GM19043 (cell line): ENCODE measurements at regions not wholly inside any gene's neighbourhood (a gene's known extent, or its start where the extent isn't known, plus 50 kb on each side); places are given as distances from the start of the nearest gene placed in this dataset.
"Not testable (repeated sequence)": the region's sequence is repeated elsewhere in the genome, so short reads cannot be mapped to it uniquely, and the experiment has no call there.

Experiments
- ATAC-seq: cut with Tn5 transposase; IDR thresholded peaks from one replicate; pipeline ENCODE4 v1.9.1; 2021; ENCODE audit warnings: low read depth; ENCODE audit not compliant: unreplicated experiment

- ATAC-seq, result no peak
Measured at GRCh38 chr12:28023156-28023887, 50.8 kb upstream of the PTHLH start.

GRCh38 chr12:28024231-28024995, 51.9 kb upstream of the PTHLH start:
- no peak for ATAC-seq

GRCh38 chr12:28025821-28026505, 53.4 kb upstream of the PTHLH start:
- no peak for ATAC-seq

- ATAC-seq, result no peak
Measured at GRCh38 chr12:28026701-28027100, 54.2 kb upstream of the PTHLH start.

- ATAC-seq, result no peak
Measured at GRCh38 chr12:28027328-28027727, 54.8 kb upstream of the PTHLH start.

- no peak for ATAC-seq
Measured at GRCh38 chr12:28027947-28028724, 55.6 kb upstream of the PTHLH start.

GRCh38 chr12:28032811-28033537, 60.4 kb upstream of the PTHLH start:
- no peak for ATAC-seq

GRCh38 chr12:28033538-28033915, 61.0 kb upstream of the PTHLH start:
- ATAC-seq, result no peak

- no peak for ATAC-seq
Measured at GRCh38 chr12:28034271-28034670, 61.7 kb upstream of the PTHLH start.

- no peak for ATAC-seq
Measured at GRCh38 chr12:28035500-28035899, 63.0 kb upstream of the PTHLH start.

GRCh38 chr12:28036940-28037339, 64.4 kb upstream of the PTHLH start:
- no peak for ATAC-seq

- ATAC-seq, result no peak
Measured at GRCh38 chr12:28040246-28040645, 67.7 kb upstream of the PTHLH start.

- ATAC-seq, result not testable (repeated sequence)
Measured at GRCh38 chr12:28046600-28046999, 74.1 kb upstream of the PTHLH start.

GRCh38 chr12:28050606-28051005, 78.1 kb upstream of the PTHLH start:
- no peak for ATAC-seq

- no peak for ATAC-seq
Measured at GRCh38 chr12:28051516-28052354, 79.2 kb upstream of the PTHLH start.

- ATAC-seq, result no peak
Measured at GRCh38 chr12:28053564-28053963, 81.0 kb upstream of the PTHLH start.

GRCh38 chr12:28054583-28054982, 82.0 kb upstream of the PTHLH start:
- ATAC-seq, result no peak

GRCh38 chr12:28057856-28058615, 85.5 kb upstream of the PTHLH start:
- ATAC-seq, result no peak

- ATAC-seq, result no peak
Measured at GRCh38 chr12:28059220-28059619, 86.7 kb upstream of the PTHLH start.
